ENCODE measurements at regions not wholly inside any gene's neighbourhood (a gene's known extent, or its start where the extent isn't known, plus 50 kb on each side); places are given as distances from the start of the nearest gene placed in this dataset.
A peak's percentile ranks its signal among the peaks of the same experiment; 100 is the strongest.
"Not testable (repeated sequence)": the region's sequence is repeated elsewhere in the genome, so short reads cannot be mapped to it uniquely, and the experiment has no call there.

GRCh38 chr7:26084418-26084817 is 67.6 kb upstream of the NFE2L3 start:
- no peak for ATAC-seq
- DNase-seq (ENCODE audit: low spot score), result no peak
- no peak overlapping the region for H3K27ac Mint-ChIP-seq
- peaks cover under 1 to 1% of the 10 kb centered on the region in 2 donors for H3K4me1 Mint-ChIP-seq (ENCODE audit: low read depth in 2 of 2)
- peaks cover 21 to 42% of the 10 kb centered on the region in 2 donors for H3K27me3 Mint-ChIP-seq
- H3K9me3 Mint-ChIP-seq, result no peaks in the 10 kb centered on the region
- no peak overlapping the region for H3K4me3 Mint-ChIP-seq
- no peaks in the 10 kb centered on the region for H3K36me3 Mint-ChIP-seq

- Mint-ChIP-seq H3K27ac (no peak overlapping the region), H3K36me3 (no peaks in the 10 kb centered on the region), H3K27me3 (peaks cover 10 to 31% of the 10 kb centered on the region in 2 donors), H3K4me1 (ENCODE audit: low read depth in 2 of 2) (peaks cover 3 to 6% of the 10 kb centered on the region in 2 donors), H3K4me3 (no peak overlapping the region), H3K9me3 (no peaks in the 10 kb centered on the region)
- no peak for ATAC-seq
- DNase-seq (ENCODE audit: low spot score), result no peak
These were observed 66.2 kb upstream of the NFE2L3 start for GRCh38 chr7:26085771-26086170.

DNA sequence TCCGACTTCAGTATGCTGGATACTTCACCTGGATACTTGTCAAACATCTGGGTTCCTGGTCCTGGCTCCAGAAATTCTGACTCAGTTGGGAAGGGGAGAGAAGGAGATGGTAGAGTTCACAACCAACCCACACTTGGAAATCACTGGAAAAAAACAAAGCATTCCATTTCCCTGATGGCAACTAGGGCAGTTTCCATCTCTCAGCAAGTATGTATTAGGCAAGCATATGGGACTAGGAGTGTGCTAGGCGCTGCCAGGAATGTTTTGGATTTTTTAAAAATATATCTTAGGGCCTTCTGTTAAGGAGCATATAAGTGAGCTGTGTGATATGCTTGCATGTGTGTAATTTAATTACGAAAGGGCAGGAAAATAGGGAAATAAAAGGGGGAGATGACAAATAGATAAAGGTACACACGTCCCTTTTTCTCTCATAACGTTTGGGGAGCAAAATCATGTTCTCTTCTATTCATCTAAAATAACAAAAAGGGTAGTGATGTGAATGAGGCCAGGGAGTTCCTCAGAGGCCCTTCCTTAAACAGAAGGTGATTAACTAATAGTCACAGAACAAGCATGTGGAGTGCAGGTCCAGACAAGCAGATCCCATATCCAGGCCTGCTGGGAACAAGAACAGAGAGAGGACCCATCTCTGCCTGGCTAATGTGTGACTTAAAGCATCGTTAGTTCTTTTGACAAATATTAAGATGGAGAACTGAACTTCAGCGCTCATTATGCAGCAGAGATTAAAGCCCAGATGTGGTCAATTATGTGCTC is 64.5 kb upstream of the NFE2L3 start:
- H3K36me3 Mint-ChIP-seq, result no peaks in the 10 kb centered on the region
- DNase-seq (ENCODE audit: low spot score) (no peak), ATAC-seq (no peak)
- H3K4me3 Mint-ChIP-seq, result no peak overlapping the region
- peaks cover 6 to 17% of the 10 kb centered on the region in 2 donors for H3K27me3 Mint-ChIP-seq
- H3K9me3 Mint-ChIP-seq, result no peaks in the 10 kb centered on the region
- H3K27ac Mint-ChIP-seq, result peak overlapping the region in 1 of 2 donors; percentile 0
- peaks cover 11 to 17% of the 10 kb centered on the region in 2 donors for H3K4me1 Mint-ChIP-seq (ENCODE audit: low read depth in 2 of 2)

DNA sequence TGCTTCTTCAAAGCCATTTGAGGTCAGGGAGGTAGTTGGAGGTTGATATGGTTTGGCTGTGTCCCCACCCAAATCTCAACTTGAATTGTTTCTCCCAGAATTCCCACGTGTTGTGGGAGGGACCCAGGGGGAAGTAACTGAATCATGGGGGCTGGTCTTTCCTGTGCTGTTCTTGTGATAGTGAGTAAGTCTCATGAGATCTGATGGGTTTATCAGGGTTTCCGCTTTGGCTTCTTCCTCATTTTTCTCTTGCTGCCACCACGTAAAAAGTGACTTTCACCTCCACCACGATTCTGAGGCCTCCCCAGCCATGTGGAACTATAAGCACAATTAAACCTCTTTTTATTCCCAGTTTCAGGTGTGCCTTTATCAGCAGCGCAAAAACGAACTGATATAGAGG is 62.5 kb upstream of the NFE2L3 start:
- not testable (repeated sequence) for DNase-seq (ENCODE audit: low spot score); H3K9me3 Mint-ChIP-seq; H3K36me3 Mint-ChIP-seq; H3K27me3 Mint-ChIP-seq; ATAC-seq; H3K27ac Mint-ChIP-seq; H3K4me3 Mint-ChIP-seq
- peaks cover 11 to 17% of the 10 kb centered on the region in 2 donors for H3K4me1 Mint-ChIP-seq (ENCODE audit: low read depth in 2 of 2)

- H3K9me3 Mint-ChIP-seq, result no peaks in the 10 kb centered on the region
- peaks cover 11 to 17% of the 10 kb centered on the region in 2 donors for H3K4me1 Mint-ChIP-seq (ENCODE audit: low read depth in 2 of 2)
- H3K4me3 Mint-ChIP-seq, result peak overlapping the region; percentile 60
- no peaks in the 10 kb centered on the region for H3K36me3 Mint-ChIP-seq
- H3K27ac Mint-ChIP-seq, result peak overlapping the region; percentile 6 to 17
- no peaks in the 10 kb centered on the region for H3K27me3 Mint-ChIP-seq
- DNase-seq (ENCODE audit: low spot score) (no peak), ATAC-seq (peak; percentile 55 to 56)
These were observed 61.0 kb upstream of the NFE2L3 start for GRCh38 chr7:26090927-26091519.

DNA sequence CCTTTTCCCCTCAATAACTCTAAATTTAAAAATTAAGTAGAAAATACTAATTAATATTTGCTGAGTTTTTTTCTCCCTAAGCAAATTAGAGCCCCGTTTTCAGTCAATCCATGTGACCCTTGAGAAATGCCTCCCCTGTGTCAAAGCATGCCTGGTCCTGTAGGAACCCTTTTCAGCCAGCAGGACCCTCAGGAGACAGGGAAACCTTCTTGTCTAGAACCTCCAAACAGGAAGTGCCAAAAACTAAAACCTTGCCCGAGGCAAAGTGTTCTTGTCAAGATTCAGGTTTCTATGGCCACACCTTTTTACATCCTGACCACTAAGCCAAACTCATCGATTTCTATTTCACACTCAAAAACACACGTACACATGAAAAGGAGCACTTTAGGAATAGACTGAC is 60.1 kb upstream of the NFE2L3 start:
- Mint-ChIP-seq H3K27me3 (no peaks in the 10 kb centered on the region), H3K4me1 (ENCODE audit: low read depth in 2 of 2) (peaks cover 11 to 17% of the 10 kb centered on the region in 2 donors), H3K36me3 (no peaks in the 10 kb centered on the region), H3K27ac (peak overlapping the region in 1 of 2 donors; percentile 26), H3K4me3 (no peak overlapping the region), H3K9me3 (no peaks in the 10 kb centered on the region)
- no peak for DNase-seq (ENCODE audit: low spot score)
- ATAC-seq, result no peak

GRCh38 chr7:26093023-26093422 is 59.0 kb upstream of the NFE2L3 start:
- DNase-seq (ENCODE audit: low spot score), result no peak

DNA sequence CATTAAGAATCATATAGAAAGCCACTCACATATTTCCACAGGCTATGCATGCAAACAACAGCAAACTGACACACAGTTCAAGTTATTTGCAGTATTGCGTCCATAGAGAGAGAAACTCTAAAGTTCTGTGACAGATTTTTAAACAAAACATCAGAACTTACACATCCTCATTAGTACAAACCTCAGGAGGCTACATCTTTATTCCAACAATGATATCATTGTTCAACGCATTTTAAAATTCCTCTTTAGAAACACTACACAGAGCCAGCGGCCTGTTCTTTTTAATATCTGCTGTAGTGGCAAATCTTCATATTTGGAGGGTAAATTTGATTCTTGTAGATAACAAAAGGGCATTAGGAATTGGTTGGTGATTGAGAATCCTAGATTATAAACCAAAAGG is 55.9 kb upstream of the NFE2L3 start:
- Mint-ChIP-seq H3K36me3 (no peaks in the 10 kb centered on the region), H3K27me3 (no peaks in the 10 kb centered on the region), H3K9me3 (no peaks in the 10 kb centered on the region), H3K27ac (no peak overlapping the region), H3K4me3 (no peak overlapping the region), H3K4me1 (ENCODE audit: low read depth in 2 of 2) (peaks cover 9 to 13% of the 10 kb centered on the region in 2 donors)
- no peak for ATAC-seq
- DNase-seq (ENCODE audit: low spot score), result no peak

More at GRCh38 chr7:26093023-26093422, 59.0 kb upstream of the NFE2L3 start:
- peaks cover 15 to 22% of the 10 kb centered on the region in 2 donors for H3K4me1 Mint-ChIP-seq (ENCODE audit: low read depth in 2 of 2)
- no peak for ATAC-seq
- no peaks in the 10 kb centered on the region for H3K9me3 Mint-ChIP-seq
- H3K4me3 Mint-ChIP-seq, result no peak overlapping the region
- H3K27me3 Mint-ChIP-seq, result no peaks in the 10 kb centered on the region
- H3K27ac Mint-ChIP-seq, result peak overlapping the region in 1 of 2 donors; percentile 26
- H3K36me3 Mint-ChIP-seq, result no peaks in the 10 kb centered on the region

- H3K4me1 Mint-ChIP-seq (ENCODE audit: low read depth in 2 of 2), result peaks cover 11 to 14% of the 10 kb centered on the region in 2 donors
- no peak overlapping the region for H3K4me3 Mint-ChIP-seq
- H3K27ac Mint-ChIP-seq, result no peak overlapping the region
- no peak for ATAC-seq
- no peaks in the 10 kb centered on the region for H3K9me3 Mint-ChIP-seq
- H3K27me3 Mint-ChIP-seq, result no peaks in the 10 kb centered on the region
- no peak for DNase-seq (ENCODE audit: low spot score)
- H3K36me3 Mint-ChIP-seq, result no peaks in the 10 kb centered on the region
These were observed 53.9 kb upstream of the NFE2L3 start for GRCh38 chr7:26097837-26098668.

DNA sequence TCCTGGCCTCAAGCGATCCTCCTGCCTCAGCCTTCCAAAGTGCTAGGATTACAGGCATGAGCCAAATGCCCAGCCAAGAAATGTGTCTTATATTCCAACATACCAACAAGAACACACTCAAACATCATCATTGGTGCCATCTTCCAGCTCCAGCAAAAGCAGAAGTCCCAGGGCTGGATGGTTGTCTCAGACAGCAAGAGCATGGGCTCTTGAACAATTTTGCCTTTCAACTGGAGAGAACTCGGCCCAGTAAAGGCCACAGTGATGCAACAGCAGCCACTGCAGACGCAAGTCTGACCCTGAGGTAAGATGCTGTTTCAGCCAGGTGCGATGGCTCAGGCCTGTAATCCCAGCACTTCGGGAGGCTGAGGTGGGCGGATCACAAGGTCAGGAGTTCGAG is 52.8 kb upstream of the NFE2L3 start:
- Mint-ChIP-seq H3K36me3 (no peaks in the 10 kb centered on the region), H3K27ac (no peak overlapping the region), H3K27me3 (no peaks in the 10 kb centered on the region), H3K4me3 (no peak overlapping the region), H3K9me3 (no peaks in the 10 kb centered on the region), H3K4me1 (ENCODE audit: low read depth in 2 of 2) (peaks cover 11 to 14% of the 10 kb centered on the region in 2 donors)
- ATAC-seq (no peak), DNase-seq (ENCODE audit: low spot score) (no peak)

DNA sequence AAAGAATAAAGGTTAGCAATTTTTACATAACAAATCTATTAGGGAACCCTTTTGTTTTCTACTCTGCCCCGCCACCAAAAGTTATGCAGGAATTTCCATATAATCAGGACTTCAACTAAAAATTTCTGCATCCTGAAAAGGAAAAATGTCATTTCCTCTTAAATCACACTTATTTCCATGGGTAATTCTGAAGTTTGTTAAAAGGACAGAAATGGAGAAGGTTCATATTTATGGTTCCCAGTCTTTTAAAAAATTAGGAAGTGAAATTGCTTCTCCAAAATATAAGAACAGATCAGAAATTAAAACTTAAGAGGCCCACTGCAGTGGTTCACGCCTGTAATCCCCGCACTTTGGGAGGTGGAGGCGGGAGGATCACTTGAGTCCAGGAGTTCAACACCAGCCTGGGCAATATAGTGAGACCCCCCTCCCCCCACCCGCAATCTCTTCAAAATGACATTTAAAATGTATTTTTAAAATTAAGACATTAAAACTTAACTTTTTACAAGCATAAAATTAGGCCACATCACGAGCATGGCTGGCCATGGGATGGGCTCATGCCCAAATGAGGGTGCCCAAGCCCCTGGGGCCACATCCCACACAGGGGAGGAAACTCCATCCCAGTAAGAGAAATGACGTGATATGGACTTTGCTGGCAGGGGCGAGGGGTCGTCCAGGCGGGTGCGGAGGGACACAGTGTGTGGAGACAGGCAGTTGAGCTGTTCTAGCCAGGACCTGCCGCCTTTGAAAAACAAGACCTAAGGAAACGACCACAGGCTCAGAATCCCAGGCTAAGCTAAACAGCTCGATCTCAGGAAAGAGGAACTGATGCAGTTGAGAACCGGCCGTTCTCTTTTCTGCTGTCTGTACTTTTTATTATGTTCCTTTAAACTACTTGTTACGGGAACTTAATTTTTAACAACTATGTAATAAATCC is 51.3 kb upstream of the NFE2L3 start:
- no peak for ATAC-seq
- Mint-ChIP-seq H3K36me3 (no peaks in the 10 kb centered on the region), H3K4me3 (peak overlapping the region; percentile 79), H3K27ac (peak overlapping the region; percentile 70 to 95), H3K9me3 (no peaks in the 10 kb centered on the region), H3K4me1 (ENCODE audit: low read depth in 2 of 2) (peaks cover 11 to 14% of the 10 kb centered on the region in 2 donors), H3K27me3 (no peaks in the 10 kb centered on the region)
- DNase-seq (ENCODE audit: low spot score), result no peak

GRCh38 chr7:26101361-26102151 is 50.4 kb upstream of the NFE2L3 start:
- H3K27ac Mint-ChIP-seq, result peak overlapping the region; percentile 70 to 95
- no peaks in the 10 kb centered on the region for H3K9me3 Mint-ChIP-seq
- no peak for DNase-seq (ENCODE audit: low spot score)
- no peaks in the 10 kb centered on the region for H3K36me3 Mint-ChIP-seq
- H3K4me1 Mint-ChIP-seq (ENCODE audit: low read depth in 2 of 2), result peaks cover 11 to 14% of the 10 kb centered on the region in 2 donors
- peak overlapping the region; percentile 79 for H3K4me3 Mint-ChIP-seq
- no peaks in the 10 kb centered on the region for H3K27me3 Mint-ChIP-seq
- peak; percentile 67 to 73 for ATAC-seq
